LNCaP clone FGC (cell line): ENCODE measurements at regions not wholly inside any gene's neighbourhood (a gene's known extent, or its start where the extent isn't known, plus 50 kb on each side); places are given as distances from the start of the nearest gene placed in this dataset.

ENCODE experiments used
- DNase-seq: peaks from one replicate; pipeline ENCODE4 v3.0.0-alpha.2; 2011; ENCODE audit warnings: low read depth
- H3K4me3 ChIP-seq: 2 replicates; pipeline ENCODE4 v1.5.1; 2011; ENCODE audit warnings: mild to moderate bottlenecking, low read depth, low read length, control low read depth
- CTCF ChIP-seq: IDR thresholded peaks from 2 replicates; pipeline ENCODE4 v1.5.1; 2012; ENCODE audit warnings: mild to moderate bottlenecking; ENCODE audit not compliant: control insufficient read depth, insufficient read depth; ENCODE audit errors: extremely low read depth

GRCh38 chr5:124576848-124577409 is 169.5 kb downstream of the ZNF608 start:
- no peak overlapping the region for H3K4me3 ChIP-seq
- no peak for DNase-seq

GRCh38 chr5:124575725-124576124 is 170.7 kb downstream of the ZNF608 start:
- no peak for TF ChIP-seq CTCF
- no peak for DNase-seq
- no peak overlapping the region for H3K4me3 ChIP-seq

More at GRCh38 chr5:124576848-124577409, 169.5 kb downstream of the ZNF608 start:
- TF ChIP-seq CTCF, result no peak

- DNase-seq, result no peak
- TF ChIP-seq CTCF, result no peak
- no peak overlapping the region for H3K4me3 ChIP-seq
These were observed 171.7 kb downstream of the ZNF608 start for GRCh38 chr5:124574521-124575436.

DNA sequence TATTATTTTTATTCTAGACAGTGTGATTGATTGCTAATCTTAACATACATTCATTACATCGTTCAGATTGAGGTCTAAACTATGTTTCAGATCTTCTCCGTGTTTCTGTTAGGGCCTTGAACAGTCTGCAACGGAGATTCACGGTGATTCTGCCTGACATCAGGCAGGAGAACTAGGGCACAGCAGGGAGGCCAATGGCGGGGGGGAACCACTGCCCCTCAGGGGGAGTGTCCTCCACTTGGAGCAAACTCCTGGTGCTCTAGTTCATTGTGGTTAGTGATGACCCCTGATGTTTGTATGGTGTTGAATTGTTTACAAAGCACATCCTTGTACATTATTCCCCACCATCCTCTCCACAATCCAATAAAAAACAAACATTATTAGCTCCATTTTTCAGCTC is 173.5 kb downstream of the ZNF608 start:
- H3K4me3 ChIP-seq, result no peak overlapping the region
- no peak for TF ChIP-seq CTCF
- no peak for DNase-seq

DNA sequence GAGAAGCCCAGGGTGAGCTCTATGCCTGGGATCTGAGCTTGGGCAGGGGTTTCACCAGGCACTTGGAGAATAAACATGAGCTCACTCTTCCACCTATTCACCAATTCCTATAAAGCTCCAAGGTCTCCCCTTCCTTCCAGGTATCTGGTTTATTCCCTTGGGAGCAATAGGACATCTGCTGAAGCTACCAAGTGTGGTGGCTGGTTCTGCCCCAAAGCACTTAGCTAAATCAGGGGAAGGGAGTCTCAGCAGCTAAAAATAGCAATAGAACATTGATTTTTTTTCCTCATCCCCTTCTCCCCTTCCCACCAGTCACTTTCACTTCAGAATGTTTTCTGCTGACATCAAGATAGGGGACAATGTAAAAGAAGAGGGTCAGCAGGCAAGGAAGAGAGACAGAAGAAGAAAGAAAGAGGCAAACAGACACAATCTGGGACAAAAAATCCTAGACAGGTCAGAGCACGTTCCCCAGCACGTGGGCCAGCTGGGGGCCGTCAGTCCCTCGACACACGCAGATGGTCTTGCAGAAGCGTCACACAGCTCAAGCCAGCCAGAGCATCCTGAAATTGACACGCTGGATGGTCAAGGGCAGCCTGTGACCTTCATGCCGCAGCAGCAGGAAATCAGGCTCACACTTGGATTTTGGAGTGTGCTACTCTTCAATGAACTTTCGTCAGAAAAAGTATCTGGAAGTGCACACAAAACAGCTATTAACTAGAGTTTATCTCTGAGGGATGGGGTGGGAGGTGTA is 176.0 kb downstream of the ZNF608 start:
- DNase-seq, result no peak

DNA sequence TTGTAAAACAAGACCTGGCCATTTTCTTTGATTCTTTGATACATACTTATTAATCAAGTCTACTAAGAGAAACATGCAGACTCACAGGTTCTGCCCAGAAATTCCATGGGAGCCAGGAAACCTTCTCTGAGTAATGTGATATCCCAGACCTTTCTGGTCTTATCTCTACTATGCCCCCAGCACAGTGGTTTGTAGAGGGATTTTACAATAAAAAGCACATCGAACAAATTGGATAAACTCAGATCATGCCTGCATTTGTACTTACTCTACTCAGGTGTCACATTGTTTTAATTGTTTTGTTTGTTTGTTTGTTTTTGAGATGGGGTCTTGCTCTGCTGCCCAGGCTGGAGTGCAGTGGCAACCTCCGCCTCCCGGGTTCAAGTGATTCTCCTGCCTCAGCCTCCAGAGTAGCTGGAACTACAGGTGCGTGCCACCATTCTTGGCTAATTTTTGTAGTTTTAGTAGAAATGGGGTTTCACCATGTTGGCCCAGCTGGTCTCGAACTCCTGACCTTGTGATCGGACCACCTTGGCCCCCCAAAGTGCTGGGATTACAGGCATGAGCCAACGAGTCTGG is 179.5 kb downstream of the ZNF608 start:
- TF ChIP-seq CTCF, result no peak
- no peak overlapping the region for H3K4me3 ChIP-seq
- no peak for DNase-seq

More for the DNA sequence above, 176.0 kb downstream of the ZNF608 start:
- no peak for TF ChIP-seq CTCF
- H3K4me3 ChIP-seq, result no peak overlapping the region
